Midbrain (tissue), 1 donor: ENCODE measurements at regions not wholly inside any gene's neighbourhood (a gene's known extent, or its start where the extent isn't known, plus 50 kb on each side); places are given as distances from the start of the nearest gene placed in this dataset.
"Not testable (repeated sequence)": the region's sequence is repeated elsewhere in the genome, so short reads cannot be mapped to it uniquely, and the experiment has no call there.

Experiments
- DNase-seq: peaks from one replicate; lab custom pipeline; 2025; lab: John Stamatoyannopoulos, UW

DNA sequence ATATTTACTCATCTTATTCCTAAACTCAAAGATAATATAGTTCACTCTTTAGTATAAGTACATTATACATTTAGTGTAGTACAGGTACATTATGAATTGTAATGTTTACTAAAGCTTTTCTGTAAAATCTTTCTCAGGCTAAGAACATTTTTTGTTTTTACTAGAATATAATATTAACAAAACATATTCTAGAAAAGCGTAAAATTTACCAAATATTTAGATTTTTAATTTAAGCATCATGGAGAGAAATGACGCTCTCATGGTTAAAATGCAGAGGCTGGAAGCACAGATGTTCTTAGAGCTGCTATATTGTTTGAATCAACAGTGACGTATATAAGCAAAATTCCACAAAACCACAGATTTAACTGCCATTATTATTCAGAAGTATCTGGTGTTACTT lies 54.7 kb upstream of the NBPF15 start:
- DNase-seq = not testable (repeated sequence)

DNA sequence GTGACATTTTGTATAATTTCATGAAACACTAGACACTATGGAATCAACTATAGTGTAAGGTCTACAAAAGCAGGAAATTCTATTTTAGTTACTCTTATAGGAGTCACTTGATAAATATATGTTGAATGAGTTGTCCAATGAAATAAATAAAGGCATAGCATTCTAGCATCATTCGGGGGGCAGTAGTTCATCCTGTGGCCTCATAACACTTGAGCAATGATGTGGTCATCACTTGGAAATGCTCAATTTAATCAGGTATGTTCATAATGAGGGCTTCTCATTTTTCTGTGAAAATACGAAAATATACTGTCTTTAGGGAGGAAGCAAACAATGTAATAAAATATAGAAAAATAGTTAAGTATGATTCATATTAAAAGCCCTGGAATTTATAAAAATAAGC lies 55.4 kb upstream of the NBPF15 start:
- DNase-seq = not testable (repeated sequence)

DNA sequence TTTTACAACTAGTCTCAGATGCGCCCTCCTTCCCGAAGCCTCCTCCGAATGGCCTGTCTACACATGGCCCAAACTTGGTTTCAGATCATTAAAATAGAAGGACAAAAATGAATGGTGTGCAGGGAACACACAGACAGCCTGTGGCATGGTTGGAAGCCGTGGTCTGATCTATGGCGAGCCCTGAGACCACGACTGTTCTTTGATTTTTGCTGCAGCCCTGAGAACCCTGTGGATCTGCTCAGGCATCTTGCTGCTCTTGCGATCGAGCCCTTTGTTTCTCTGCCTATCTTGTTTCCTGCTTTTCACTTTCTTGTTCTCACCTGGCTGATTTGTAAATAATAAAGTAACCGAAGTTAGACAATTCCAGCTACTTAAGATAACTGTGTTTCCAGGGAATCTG lies 57.0 kb upstream of the NBPF15 start:
- not testable (repeated sequence) for DNase-seq

DNA sequence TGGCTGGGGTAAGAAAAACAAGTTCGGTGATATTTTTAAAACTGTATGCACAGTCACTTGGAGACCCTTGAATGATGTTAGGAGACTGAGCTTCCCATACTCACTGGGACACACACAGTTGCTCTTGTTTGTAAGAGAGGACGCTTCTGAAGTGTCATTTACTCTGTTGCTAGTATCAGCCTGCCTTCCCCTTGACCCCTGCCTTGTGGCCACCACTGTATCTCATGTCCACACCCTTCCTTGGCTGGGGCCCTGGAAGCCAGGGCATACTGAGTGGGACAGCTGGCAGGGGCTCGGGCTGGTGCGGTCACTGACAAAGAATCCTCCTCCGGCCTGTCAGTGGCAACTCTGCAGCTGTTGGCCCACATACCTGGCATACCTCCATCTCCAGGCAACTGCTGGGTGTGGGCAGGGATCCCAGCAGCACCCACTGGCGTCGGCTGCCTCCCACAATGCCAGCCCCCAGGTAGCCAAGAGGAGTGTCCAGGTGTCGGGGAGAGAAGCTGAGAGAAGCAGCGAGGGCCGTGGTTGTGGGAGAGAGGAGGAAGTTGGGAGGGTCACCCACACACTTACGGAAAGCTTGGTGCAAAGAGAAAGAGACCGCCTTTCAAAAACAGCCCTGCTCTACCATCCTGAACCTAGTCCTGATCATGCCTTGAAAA lies 58.2 kb upstream of the NBPF15 start:
- not testable (repeated sequence) for DNase-seq

DNA sequence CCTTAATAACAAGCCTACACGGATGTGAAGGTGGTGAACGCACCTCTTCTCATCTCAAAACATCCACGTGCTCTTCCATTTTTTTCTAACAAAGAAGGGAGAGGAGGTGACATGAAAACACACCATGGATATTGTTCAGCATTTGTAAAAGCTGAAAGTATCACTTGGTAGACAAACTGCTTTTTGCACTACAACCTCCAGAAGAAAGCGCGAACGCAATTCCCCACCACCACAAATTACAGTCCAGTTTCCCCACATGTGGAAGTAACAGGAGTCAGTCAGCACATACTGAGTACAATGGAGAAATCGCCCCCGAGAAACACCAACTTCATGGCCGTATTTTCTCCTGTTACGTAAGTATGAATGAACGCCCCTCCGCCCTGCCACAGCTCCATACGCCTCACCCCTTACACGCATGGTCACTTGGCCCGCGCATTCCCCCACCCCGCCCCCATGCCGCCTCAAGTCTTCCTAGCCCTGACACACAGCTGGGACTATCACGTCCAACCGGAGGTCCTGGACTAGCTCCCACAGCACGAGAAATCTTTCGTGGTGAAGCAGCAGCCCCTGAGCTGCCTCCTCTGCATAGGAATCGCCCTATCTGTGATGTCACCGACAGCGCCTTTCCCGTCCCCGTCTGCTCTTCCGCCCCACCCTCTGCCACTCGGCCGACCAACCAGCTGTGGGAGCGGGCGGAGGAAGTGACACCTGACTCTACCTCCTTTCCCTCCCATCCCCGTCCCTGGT lies 62.4 kb upstream of the NBPF15 start:
- peak; percentile 50 for DNase-seq

DNA sequence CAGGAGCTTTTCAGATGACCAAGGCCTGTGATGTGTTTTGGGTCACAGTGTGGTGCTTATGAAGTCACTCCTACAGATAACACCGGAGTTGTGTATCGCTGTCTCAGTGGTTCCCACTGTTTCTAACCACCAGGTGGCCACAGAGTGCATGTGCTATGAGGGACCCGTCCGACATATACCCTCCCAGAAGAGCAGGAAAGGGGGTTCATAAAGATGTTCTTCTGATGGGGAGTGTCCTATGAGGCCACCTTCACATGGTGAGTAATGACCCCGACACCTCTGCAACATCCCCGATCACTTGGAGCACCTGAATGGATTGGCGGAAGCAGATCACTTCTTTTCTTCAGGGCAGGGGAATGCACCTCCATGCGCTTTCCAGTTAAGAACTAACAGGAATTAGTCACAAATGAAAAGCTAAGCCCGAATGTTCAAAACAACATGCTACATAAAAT lies 60.5 kb upstream of the PPIAL4F start:
- not testable (repeated sequence) for DNase-seq

DNA sequence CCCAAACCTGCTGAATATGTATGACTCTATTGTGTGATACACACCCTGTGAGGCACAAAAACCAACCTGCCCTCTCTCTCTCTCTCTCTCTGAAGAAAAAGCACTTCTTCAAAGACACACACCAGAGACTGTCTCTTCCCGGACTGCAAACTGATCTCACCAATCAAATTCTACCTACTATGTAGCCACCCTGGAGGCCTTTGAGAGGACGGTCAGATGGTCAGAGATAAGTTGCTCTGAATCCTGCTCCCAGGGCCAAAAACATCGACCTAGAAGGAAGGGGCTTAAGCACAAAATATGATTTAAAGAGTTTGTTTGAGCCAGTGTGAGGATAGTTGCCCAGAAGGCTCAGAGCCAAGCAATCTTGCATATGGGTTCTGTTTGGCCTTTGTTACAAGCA lies 59.2 kb upstream of the PPIAL4F start:
- DNase-seq = not testable (repeated sequence)

DNA sequence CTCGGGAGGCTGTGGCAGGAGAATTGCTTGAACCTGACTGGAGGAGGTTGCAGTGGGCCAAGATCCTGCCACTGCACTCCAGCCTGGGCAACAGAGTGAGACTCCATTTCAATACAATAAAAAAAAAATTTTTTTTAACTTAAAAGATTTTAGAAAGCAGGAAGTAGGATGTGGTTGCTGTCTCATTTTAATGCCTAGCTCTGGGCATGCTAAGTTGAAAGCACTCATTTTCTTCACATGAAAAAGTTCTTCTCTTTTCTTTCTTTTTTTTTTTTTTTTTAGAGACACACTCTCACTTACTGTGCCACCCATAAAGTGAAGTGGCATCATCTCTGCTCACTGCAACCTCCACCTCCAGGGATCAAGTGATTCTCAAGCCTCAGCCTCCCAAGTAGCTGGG lies 58.4 kb upstream of the PPIAL4F start:
- not testable (repeated sequence) for DNase-seq

DNA sequence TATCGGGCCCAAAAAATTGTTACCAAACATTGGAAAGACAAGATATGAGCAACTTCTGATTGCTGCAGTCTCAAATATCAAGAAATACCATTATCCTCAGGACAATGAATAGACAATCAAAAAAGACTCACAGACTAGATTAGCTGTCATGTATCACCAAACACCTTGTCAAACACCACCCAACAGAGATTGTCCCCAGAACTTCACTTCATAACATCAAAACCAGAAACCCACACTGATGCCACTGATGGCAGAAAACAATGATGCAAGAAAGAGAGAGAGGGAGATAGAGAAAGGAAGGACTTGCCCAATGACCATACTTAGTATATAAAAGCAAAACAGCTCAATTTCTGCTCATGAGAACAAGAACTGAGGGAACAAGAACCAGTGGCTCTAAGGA lies 56.0 kb upstream of the PPIAL4F start:
- not testable (repeated sequence) for DNase-seq

DNA sequence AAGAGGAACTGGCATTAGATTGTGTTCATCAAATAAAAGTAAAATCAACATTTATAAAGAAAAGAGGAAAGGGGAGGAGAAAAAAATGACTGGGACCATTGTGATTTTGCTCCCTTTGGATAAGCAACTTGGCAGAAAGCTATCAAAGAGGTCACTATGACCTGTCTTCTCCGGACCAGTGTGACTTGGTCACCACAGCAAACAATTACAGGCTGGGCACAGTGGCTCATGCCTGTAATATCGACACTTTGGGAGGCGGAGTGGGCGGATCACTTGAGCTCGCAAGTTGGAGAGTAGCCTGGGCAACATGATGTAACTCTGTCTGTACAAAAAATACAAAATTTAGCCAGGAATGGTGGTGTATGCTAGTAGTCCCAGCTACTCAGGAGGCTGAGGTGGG lies 55.5 kb upstream of the PPIAL4F start:
- DNase-seq = not testable (repeated sequence)

DNA sequence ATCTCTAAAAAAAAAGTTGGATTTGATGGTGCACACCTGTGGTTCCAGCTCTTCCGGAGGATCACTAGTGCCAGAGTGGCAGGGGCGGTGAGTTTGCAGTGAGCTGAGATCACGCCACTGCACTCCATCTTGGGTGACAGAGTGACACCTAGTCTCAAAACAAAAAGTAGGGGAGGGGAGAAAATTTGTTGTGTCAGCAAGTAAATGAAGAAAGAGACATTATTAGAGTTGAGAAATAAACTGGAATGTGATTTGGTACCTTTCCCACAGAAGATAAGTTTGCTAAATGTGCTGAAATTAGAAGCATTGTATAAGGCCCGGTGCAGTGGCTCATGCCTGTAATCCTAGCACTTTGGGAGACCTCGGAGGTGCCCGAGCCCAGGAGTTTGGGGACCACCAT lies 54.0 kb upstream of the PPIAL4F start:
- DNase-seq = not testable (repeated sequence)

DNA sequence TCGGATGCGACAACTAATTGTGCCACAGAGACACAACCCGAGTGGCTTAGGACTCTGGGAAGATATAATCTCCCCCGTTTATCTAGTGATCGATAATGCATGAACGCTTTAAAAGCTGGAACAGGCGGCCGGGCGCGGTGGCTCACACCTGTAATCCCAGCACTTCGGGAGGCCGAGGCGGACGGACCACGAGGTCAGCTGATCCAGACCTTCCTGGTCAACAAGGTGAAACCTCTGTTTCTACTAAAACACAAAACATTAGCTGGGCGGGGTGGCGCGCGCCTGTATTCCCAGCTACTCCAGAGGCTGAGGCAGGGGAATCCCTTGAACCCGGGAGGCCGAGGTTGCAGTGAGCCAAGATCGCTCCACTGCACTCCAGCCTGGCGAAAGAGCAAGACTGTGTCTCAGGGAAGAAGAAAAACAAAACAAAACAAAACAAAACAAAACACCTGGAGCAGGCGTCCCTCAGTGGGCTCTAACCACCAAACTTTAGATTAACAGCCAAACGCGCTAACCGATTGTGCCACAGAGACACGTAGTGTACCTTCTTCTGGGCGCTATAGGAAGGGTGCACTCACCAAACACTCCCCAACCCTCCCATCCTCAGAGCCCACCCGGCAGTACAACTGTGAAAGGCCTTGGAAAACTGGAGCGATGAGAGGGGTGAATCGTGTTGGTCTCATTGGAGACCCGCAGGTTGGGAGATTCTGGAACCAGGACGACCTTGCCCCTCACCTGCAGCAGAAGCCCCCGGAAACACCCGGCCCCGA lies 53.3 kb upstream of the PPIAL4F start:
- DNase-seq = not testable (repeated sequence)
